ENCODE measurements at regions not wholly inside any gene's neighbourhood (a gene's known extent, or its start where the extent isn't known, plus 50 kb on each side); places are given as distances from the start of the nearest gene placed in this dataset.

DNA sequence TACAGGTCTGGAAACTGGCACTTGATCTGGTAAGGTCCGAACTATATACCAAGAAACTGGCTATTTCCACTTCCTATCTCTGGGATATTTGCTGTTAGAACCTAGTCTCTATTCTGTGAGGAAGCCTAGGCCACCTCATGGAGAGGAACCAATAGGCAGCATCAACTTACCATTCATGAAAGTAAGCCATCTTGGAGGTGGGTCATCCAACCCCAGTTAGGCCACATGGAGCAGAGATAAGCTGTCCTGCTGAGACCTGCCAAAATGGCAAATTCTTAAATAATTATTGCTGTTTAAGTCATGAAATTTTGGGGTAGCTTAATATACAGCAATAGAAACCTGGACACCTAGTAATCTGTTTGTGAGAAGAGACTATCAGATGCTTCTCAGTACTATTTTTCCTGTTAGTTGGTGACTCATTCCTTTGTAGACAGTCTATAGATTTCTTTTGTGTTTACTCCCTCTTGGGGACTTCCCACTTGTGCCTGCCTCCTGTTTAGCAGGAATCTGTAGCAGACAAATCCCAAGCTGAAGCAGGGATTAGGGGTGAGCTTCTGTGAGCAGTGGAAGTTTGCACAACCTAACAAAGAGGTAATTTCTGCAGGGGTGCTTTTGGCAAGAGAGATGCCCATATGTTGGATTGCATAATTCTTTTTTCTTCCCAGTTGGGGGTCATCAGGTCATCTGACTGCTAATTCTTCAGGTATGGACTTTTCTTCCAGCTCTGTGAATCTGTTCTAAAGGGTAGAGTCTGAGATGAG lies 136.8 kb downstream of the IGF1 start:
- TF ChIP-seq, protein P1, sequence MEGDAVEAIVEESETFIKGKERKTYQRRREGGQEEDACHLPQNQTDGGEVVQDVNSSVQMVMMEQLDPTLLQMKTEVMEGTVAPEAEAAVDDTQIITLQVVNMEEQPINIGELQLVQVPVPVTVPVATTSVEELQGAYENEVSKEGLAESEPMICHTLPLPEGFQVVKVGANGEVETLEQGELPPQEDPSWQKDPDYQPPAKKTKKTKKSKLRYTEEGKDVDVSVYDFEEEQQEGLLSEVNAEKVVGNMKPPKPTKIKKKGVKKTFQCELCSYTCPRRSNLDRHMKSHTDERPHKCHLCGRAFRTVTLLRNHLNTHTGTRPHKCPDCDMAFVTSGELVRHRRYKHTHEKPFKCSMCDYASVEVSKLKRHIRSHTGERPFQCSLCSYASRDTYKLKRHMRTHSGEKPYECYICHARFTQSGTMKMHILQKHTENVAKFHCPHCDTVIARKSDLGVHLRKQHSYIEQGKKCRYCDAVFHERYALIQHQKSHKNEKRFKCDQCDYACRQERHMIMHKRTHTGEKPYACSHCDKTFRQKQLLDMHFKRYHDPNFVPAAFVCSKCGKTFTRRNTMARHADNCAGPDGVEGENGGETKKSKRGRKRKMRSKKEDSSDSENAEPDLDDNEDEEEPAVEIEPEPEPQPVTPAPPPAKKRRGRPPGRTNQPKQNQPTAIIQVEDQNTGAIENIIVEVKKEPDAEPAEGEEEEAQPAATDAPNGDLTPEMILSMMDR (IDR thresholded peaks at IDR 0.05): no peak
- no peak for TF ChIP-seq POLR2A (IDR thresholded peaks at IDR 0.05)

Data from uterus (tissue), 2 donors.